Esophagus muscularis mucosa (tissue), 3 donors: ENCODE measurements at regions not wholly inside any gene's neighbourhood (a gene's known extent, or its start where the extent isn't known, plus 50 kb on each side); places are given as distances from the start of the nearest gene placed in this dataset.

Source experiments
- CTCF ChIP-seq, 3 experiments: fragments of 200-600 bp in 2 of 3; fragments of 450-650 bp in 1 of 3; sonication (generic) in 2 of 3; IDR thresholded peaks; one replicate each; pipeline ENCODE4 v1.5.1; 2017 to 2019; ENCODE audit warnings: antibody characterized with exemption in 3 of 3, mild to moderate bottlenecking in 2 of 3, moderate library complexity in 1 of 3
- POLR2A ChIP-seq: fragments of 450-650 bp; IDR thresholded peaks from one replicate; pipeline ENCODE4 v1.6.1; 2017; ENCODE audit warnings: antibody characterized with exemption, moderate library complexity, mild to moderate bottlenecking, low read depth

- TF ChIP-seq POLR2A = no peak
- no peak for TF ChIP-seq CTCF (IDR thresholded peaks at IDR 0.05)
These were observed 132.3 kb upstream of the SLIT3 start for GRCh38 chr5:169433221-169433651.
